ENCODE measurements at regions not wholly inside any gene's neighbourhood (a gene's known extent, or its start where the extent isn't known, plus 50 kb on each side); places are given as distances from the start of the nearest gene placed in this dataset.

DNA sequence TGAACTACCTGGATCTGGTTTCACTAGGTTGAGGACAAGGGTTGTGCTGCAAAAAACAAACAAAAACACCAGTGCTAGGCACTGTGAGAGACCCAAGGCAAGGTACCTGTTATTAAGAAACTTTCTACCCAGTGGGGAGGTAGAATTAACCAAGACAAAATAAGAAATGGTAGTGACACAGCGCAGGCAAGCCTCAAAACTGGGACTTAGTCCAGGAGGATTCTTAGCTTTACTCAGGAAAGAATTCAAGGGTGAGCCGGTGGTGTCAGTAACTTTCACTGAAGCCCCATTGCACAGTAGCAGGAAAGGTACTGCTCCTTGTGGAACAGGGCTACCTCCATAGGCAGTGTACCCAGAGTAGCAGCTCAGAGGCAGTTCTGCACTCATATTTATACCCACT is 131.6 kb downstream of the SCG2 start:
- TF ChIP-seq, protein P1, sequence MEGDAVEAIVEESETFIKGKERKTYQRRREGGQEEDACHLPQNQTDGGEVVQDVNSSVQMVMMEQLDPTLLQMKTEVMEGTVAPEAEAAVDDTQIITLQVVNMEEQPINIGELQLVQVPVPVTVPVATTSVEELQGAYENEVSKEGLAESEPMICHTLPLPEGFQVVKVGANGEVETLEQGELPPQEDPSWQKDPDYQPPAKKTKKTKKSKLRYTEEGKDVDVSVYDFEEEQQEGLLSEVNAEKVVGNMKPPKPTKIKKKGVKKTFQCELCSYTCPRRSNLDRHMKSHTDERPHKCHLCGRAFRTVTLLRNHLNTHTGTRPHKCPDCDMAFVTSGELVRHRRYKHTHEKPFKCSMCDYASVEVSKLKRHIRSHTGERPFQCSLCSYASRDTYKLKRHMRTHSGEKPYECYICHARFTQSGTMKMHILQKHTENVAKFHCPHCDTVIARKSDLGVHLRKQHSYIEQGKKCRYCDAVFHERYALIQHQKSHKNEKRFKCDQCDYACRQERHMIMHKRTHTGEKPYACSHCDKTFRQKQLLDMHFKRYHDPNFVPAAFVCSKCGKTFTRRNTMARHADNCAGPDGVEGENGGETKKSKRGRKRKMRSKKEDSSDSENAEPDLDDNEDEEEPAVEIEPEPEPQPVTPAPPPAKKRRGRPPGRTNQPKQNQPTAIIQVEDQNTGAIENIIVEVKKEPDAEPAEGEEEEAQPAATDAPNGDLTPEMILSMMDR (IDR thresholded peaks at IDR 0.05; ENCODE audit: low read depth, low read length) = no peak
- TF ChIP-seq EZH2phosphoT487 (IDR thresholded peaks at IDR 0.05; ENCODE audit: low read depth) = no peak

All from OCI-LY3 (cell line).